ENCODE measurements at regions not wholly inside any gene's neighbourhood (a gene's known extent, or its start where the extent isn't known, plus 50 kb on each side); places are given as distances from the start of the nearest gene placed in this dataset.

DNA sequence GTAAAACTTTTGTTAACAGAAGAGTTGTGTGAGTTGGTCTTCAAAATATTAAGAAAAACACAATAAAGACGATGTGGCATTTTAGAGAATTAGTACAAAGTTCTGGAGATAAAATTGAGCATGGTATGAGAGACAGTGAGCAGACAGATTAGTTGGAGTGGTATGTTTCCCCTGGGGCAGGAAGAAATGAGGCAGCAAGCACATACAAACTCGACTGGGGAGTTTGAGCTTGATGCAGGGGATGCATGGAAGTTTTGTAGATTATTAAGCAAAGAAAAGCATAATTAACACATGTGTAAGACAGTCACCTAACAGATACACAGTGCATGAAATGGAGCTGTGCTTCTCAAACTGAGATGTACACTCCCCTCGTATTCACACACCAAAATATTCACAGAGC, 58.1 kb upstream of the IL2 start:
- no peak for DNase-seq (ENCODE audit: low spot score)

DNA sequence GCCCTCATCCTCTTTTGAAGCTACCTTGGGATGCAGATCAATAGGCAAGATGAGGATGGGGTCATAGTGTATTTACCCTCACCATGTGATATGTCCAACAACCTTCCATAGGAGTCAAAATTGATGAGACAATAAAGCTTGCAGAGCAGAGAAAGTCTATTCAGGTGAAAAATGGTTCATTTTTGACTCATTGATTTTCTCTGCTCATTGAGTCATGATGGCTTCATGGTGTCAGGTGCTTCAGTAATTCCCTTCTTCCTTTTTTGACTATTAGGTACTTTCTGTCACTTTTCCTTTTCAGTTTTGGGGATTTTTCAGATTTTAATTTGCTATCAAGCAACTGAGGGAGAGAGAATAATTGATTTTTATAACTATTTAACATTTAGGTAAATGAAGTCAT, 55.9 kb upstream of the IL2 start:
- no peak for DNase-seq (ENCODE audit: low spot score)

DNA sequence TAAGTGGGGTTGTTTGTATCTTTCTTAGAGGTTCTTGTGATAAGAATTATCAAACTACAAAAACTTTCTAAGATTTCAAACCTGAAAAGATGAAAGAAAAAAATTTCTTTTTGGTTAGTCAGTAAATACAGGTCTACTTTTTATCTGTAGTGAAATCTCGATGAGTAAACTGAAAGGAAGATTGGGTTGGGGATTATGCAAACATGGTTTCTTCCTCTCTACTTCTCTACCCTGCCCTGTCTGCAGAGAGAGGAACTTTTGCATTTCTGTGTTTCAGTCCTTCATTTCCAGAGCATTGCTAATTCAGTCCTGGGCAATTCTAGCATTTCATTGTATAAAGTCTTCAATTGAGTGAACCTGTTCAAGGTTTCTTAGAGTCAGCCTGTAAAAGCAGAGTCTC, 51.6 kb upstream of the IL2 start:
- DNase-seq (ENCODE audit: low spot score): no peak

Measured in kidney capillary endothelial cell (primary cell).